ENCODE measurements at regions not wholly inside any gene's neighbourhood (a gene's known extent, or its start where the extent isn't known, plus 50 kb on each side); places are given as distances from the start of the nearest gene placed in this dataset.

DNA sequence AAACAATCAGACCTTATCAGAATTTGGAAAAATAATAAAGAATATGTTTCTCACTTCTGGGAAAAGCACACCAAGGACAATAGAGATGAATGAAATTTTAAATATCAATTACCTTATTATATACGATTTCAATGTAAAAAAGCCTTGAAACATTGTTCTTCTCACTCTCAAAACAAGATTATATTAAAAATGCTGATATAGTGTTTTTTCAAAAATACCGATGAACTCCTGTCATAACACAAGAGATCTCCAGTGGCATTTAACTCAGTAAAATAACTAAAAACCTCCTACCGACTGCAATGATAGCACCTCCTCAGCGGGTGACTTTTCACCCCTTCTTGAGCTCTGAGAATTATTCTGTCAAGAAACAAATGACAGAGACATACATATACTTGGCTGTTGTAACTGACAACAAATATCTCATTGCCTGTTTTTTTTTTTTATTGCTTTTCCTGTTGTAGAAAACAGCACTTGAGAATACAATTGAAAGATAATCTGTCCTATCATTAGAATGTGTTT lies 1237.3 kb downstream of the C4orf33 start:
- no peak overlapping the region for H3K4me3 ChIP-seq
- no peak for DNase-seq (ENCODE audit: extremely low spot score in 2 of 2)
- no peaks in the 10 kb centered on the region for H3K9me3 ChIP-seq
- H3K4me1 ChIP-seq: no peaks in the 10 kb centered on the region
- H3K27ac ChIP-seq: no peak overlapping the region
- intact Hi-C loops (cut with DNase I): no loop called here
- H3K36me3 ChIP-seq: no peaks in the 10 kb centered on the region
- H3K27me3 ChIP-seq: no peaks in the 10 kb centered on the region
- TF ChIP-seq POLR2A (IDR thresholded peaks at IDR 0.05): no peak
- no peak for TF ChIP-seq POLR2AphosphoS5 (IDR thresholded peaks at IDR 0.05; ENCODE audit: insufficient read depth in 1 of 2, low read depth in 1 of 2)
- TF ChIP-seq, protein P1, sequence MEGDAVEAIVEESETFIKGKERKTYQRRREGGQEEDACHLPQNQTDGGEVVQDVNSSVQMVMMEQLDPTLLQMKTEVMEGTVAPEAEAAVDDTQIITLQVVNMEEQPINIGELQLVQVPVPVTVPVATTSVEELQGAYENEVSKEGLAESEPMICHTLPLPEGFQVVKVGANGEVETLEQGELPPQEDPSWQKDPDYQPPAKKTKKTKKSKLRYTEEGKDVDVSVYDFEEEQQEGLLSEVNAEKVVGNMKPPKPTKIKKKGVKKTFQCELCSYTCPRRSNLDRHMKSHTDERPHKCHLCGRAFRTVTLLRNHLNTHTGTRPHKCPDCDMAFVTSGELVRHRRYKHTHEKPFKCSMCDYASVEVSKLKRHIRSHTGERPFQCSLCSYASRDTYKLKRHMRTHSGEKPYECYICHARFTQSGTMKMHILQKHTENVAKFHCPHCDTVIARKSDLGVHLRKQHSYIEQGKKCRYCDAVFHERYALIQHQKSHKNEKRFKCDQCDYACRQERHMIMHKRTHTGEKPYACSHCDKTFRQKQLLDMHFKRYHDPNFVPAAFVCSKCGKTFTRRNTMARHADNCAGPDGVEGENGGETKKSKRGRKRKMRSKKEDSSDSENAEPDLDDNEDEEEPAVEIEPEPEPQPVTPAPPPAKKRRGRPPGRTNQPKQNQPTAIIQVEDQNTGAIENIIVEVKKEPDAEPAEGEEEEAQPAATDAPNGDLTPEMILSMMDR (IDR thresholded peaks at IDR 0.05): no peak

DNA sequence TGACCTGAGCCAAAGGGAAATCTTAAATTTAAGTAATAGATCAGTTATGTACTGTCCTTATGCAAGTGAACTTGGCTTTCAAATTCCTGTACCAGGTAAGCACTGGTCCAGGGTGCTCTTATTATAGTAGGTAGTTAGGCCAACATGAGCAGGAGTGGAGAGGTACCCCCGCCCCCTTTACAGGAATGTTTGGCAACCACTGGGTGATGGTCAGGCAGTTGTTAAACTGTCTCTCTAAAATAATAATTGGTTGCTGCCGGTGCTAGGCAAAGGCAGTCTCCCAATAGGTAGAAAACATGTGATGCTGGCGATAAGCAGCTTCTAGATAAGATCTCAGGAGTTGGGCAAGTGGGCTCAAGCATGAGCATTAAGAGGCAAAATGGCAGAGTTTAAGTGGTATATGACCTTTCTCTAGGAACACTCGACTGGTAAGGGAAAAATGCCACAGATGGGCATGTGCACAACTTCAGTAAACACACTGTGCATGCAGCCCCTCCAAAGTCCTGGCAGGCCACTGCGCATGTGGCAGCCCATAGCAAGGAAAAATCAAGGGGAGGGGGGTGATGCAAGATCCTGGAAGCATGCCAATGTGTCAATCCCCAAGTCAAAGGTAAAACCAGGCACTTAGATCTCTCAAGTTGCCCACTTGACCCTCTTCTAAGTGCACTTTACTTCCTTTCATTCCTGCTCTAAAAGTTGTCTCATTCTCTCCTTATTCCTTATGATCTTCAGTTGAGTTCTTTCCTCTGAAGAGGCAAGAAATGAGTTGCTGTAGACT lies 1239.7 kb downstream of the C4orf33 start:
- Histone ChIP-seq H3K27ac (no peak overlapping the region), H3K4me3 (no peak overlapping the region), H3K36me3 (no peaks in the 10 kb centered on the region), H3K4me1 (no peaks in the 10 kb centered on the region), H3K27me3 (no peaks in the 10 kb centered on the region), H3K9me3 (no peaks in the 10 kb centered on the region)
- no peak for DNase-seq (ENCODE audit: extremely low spot score in 2 of 2)
- intact Hi-C loops (cut with DNase I): no loop called here
- TF ChIP-seq, protein P1 (IDR thresholded peaks at IDR 0.05): no peak
- TF ChIP-seq POLR2A (IDR thresholded peaks at IDR 0.05) (no peak), POLR2AphosphoS5 (IDR thresholded peaks at IDR 0.05; ENCODE audit: insufficient read depth in 1 of 2, low read depth in 1 of 2) (no peak)

DNA sequence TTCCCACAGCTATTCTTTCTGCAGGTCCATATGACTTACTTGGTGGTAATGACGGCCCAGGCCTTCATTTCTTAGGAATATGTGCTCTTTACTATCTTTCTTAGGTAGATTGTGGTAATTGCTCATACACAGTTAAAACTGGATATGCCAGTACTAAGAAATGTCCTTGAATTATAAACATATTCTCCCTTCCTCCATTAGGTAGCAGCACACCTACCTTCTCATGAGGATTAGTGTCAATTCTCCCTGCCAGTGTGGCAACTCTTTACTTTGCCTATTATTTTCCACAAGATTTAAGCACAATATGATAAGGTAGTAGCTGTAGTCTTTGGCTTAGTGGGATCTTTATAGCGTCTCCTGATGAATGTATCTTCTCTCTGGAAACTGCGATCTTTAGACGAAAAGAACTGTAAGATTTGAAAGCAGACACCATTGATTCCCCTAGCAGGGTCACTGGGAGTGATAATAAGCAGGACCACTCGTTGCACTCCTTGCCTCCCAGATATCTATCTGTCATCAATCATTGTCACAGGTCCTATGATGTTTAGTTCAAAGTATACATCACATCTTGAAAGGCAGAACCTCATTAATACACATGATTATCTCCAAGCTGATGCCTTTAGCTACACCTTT lies 1240.7 kb downstream of the C4orf33 start:
- TF ChIP-seq POLR2AphosphoS5 (IDR thresholded peaks at IDR 0.05; ENCODE audit: insufficient read depth in 1 of 2, low read depth in 1 of 2) (no peak), POLR2A (IDR thresholded peaks at IDR 0.05) (no peak)
- TF ChIP-seq, protein P1 (IDR thresholded peaks at IDR 0.05): no peak
- intact Hi-C loops (cut with DNase I): no loop called here
- H3K27me3 ChIP-seq: no peaks in the 10 kb centered on the region
- H3K36me3 ChIP-seq: no peaks in the 10 kb centered on the region
- DNase-seq (ENCODE audit: extremely low spot score in 2 of 2): no peak
- no peak overlapping the region for H3K27ac ChIP-seq
- no peak overlapping the region for H3K4me3 ChIP-seq
- no peaks in the 10 kb centered on the region for H3K9me3 ChIP-seq
- H3K4me1 ChIP-seq: no peaks in the 10 kb centered on the region

DNA sequence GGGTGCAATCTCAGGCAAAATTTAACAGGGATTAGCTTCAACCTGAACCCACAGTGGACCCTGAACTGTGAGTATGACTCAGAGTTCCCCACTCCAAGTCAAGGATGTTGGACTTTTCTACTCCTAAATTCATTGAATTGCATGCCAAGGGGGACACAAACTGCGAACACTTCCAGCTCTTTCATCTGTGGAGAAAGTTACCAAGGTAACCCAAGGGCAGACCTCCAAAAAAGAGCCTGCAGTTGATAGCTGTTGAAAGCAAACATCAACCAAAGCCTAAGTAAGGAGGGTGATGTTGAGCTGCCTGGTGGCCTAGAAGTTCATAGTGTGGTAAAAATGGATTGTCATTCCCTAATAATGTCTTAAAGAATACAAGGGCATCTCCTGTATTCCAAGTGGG lies 1242.9 kb downstream of the C4orf33 start:
- TF ChIP-seq, protein P1 (IDR thresholded peaks at IDR 0.05): no peak
- no peak for TF ChIP-seq POLR2A (IDR thresholded peaks at IDR 0.05)
- TF ChIP-seq POLR2AphosphoS5 (IDR thresholded peaks at IDR 0.05; ENCODE audit: insufficient read depth in 1 of 2, low read depth in 1 of 2): no peak

DNA sequence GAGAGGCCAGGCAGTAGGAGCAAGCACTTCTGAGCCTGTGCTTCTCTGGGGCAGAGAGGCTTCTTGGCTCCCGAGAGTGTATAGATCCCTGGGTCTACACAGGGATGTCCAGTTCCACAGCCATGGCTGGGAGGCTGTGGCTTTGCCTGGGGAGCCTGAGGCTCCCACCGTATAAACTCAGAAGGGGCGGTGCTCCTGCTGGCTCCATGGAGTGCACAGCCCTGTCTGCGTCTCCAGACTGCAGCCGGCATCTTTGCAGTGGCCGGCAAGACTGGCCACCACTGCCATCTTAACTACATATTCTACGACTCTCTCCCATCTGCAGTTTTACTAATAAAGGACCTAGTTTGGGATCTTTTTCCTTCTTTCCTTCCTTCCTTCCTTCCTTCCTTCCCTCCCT lies 1253.8 kb downstream of the C4orf33 start:
- intact Hi-C loops (cut with DNase I): no loop called here
- H3K9me3 ChIP-seq: no peaks in the 10 kb centered on the region
- no peaks in the 10 kb centered on the region for H3K36me3 ChIP-seq
- TF ChIP-seq POLR2A (IDR thresholded peaks at IDR 0.05): no peak
- TF ChIP-seq POLR2AphosphoS5 (IDR thresholded peaks at IDR 0.05; ENCODE audit: insufficient read depth in 1 of 2, low read depth in 1 of 2): no peak
- TF ChIP-seq, protein P1 (IDR thresholded peaks at IDR 0.05): no peak
- DNase-seq (ENCODE audit: extremely low spot score in 2 of 2): no peak
- no peaks in the 10 kb centered on the region for H3K4me1 ChIP-seq
- no peak overlapping the region for H3K4me3 ChIP-seq
- no peaks in the 10 kb centered on the region for H3K27me3 ChIP-seq
- no peak overlapping the region for H3K27ac ChIP-seq

More for the DNA sequence above, 1242.9 kb downstream of the C4orf33 start:
- H3K4me1 ChIP-seq: no peaks in the 10 kb centered on the region
- no peak overlapping the region for H3K4me3 ChIP-seq
- H3K9me3 ChIP-seq: no peaks in the 10 kb centered on the region
- DNase-seq (ENCODE audit: extremely low spot score in 2 of 2): no peak
- intact Hi-C loops (cut with DNase I): no loop called here
- H3K36me3 ChIP-seq: no peaks in the 10 kb centered on the region
- H3K27me3 ChIP-seq: no peaks in the 10 kb centered on the region
- no peak overlapping the region for H3K27ac ChIP-seq

Measured in vagina (tissue), 2 donors.